Caki2 (cell line): ENCODE measurements at regions not wholly inside any gene's neighbourhood (a gene's known extent, or its start where the extent isn't known, plus 50 kb on each side); places are given as distances from the start of the nearest gene placed in this dataset.

Experiments
- DNase-seq: peaks from one replicate; pipeline ENCODE4 v3.0.0-alpha.2; 2015; ENCODE audit warnings: low read depth
- in situ Hi-C: cut with HindIII; loops from 2 replicates; pipeline ENCODE4 v1.10.0; 2016; ENCODE audit warnings: low sequenced_read_pairs, low pct_unique_long_range_greater_than_20kb, mixed read lengths

- DNase-seq, result no peak
- in situ Hi-C loops, result loop anchor here (25.0 kb wide), 1 partner anchor 320 kb away; the partner anchor contains the start of gene BANP
Measured at GRCh38 chr16:88282564-88283395, 100.0 kb upstream of the ZNF469 start.

GRCh38 chr16:88283596-88283995, 99.2 kb upstream of the ZNF469 start:
- in situ Hi-C loops, result loop anchor here (25.0 kb wide), 1 partner anchor 321 kb away; the partner anchor contains the start of gene BANP

GRCh38 chr16:88284101-88284500, 98.7 kb upstream of the ZNF469 start:
- in situ Hi-C loops, result loop anchor here (25.0 kb wide), 1 partner anchor 322 kb away; the partner anchor contains the start of gene BANP
- no peak for DNase-seq

More at GRCh38 chr16:88283596-88283995, 99.2 kb upstream of the ZNF469 start:
- DNase-seq, result no peak

- in situ Hi-C loops, result loop anchor here (25.0 kb wide), 1 partner anchor 323 kb away; the partner anchor contains the start of gene BANP
- no peak for DNase-seq
Measured at GRCh38 chr16:88284626-88285513, 97.9 kb upstream of the ZNF469 start.

- DNase-seq, result no peak
- in situ Hi-C loops, result loop anchor here (25.0 kb wide), 1 partner anchor 323 kb away; the partner anchor contains the start of gene BANP
Measured at GRCh38 chr16:88285514-88285822, 97.3 kb upstream of the ZNF469 start.

GRCh38 chr16:88286301-88286923, 96.3 kb upstream of the ZNF469 start:
- in situ Hi-C loops, result loop anchor here (25.0 kb wide), 1 partner anchor 324 kb away; the partner anchor contains the start of gene BANP
- DNase-seq, result no peak

- in situ Hi-C loops, result loop anchor here (25.0 kb wide), 1 partner anchor 325 kb away; the partner anchor contains the start of gene BANP
- DNase-seq, result peak; percentile 18
Measured at GRCh38 chr16:88287219-88287618, 95.5 kb upstream of the ZNF469 start.

- no peak for DNase-seq
- in situ Hi-C loops, result loop anchor here (25.0 kb wide), 1 partner anchor 326 kb away; the partner anchor contains the start of gene BANP
Measured at GRCh38 chr16:88288303-88288702, 94.5 kb upstream of the ZNF469 start.

DNA sequence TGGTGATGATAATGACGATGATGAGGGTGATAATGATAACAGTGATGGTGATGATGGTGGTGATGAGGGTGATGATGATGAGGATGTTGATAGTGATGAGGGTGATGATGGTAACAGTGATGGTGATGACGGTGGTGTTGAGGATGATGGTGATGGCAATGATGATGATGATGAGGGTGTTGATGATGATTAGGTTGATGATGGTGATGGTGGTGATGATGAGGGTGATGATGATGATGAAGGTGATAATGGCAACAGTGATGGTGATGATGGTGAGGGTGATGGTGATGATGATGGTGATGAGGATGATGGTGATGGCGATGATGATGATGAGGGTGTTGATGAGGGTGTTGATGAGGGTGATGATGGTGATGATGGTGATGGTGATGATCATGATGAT, 93.8 kb upstream of the ZNF469 start:
- in situ Hi-C loops, result loop anchor here (25.0 kb wide), 1 partner anchor 327 kb away; the partner anchor contains the start of gene BANP
- no peak for DNase-seq

- in situ Hi-C loops, result loop anchor here (25.0 kb wide), 1 partner anchor 327 kb away; the partner anchor contains the start of gene BANP
- DNase-seq, result no peak
Measured at GRCh38 chr16:88289561-88289960, 93.2 kb upstream of the ZNF469 start.

DNA sequence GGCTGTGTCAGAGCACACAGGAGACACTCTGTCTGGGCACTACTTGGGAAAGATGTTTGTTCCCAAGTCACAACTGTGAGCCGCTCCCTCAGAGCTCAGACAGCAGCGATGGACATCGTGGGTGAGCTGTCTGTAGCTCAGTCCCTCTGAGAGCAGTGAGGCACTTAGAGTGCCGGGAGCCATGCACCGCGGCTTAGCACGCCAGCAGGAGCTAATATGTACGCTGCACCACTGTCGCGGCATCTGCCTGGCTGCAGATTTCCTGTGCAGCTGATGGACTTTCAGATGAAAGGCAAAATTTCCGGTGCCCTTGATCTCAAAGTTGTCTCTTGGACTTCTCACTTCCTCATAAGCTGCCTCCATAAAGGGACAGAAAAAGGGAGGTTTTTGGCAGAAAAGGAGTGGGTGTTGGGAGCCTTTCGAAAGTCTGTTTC, 92.8 kb upstream of the ZNF469 start:
- DNase-seq, result no peak
- in situ Hi-C loops, result loop anchor here (25.0 kb wide), 1 partner anchor 328 kb away; the partner anchor contains the start of gene BANP

- no peak for DNase-seq
- in situ Hi-C loops, result loop anchor here (25.0 kb wide), 1 partner anchor 329 kb away; the partner anchor contains the start of gene BANP
Measured at GRCh38 chr16:88290850-88291830, 91.6 kb upstream of the ZNF469 start.

DNA sequence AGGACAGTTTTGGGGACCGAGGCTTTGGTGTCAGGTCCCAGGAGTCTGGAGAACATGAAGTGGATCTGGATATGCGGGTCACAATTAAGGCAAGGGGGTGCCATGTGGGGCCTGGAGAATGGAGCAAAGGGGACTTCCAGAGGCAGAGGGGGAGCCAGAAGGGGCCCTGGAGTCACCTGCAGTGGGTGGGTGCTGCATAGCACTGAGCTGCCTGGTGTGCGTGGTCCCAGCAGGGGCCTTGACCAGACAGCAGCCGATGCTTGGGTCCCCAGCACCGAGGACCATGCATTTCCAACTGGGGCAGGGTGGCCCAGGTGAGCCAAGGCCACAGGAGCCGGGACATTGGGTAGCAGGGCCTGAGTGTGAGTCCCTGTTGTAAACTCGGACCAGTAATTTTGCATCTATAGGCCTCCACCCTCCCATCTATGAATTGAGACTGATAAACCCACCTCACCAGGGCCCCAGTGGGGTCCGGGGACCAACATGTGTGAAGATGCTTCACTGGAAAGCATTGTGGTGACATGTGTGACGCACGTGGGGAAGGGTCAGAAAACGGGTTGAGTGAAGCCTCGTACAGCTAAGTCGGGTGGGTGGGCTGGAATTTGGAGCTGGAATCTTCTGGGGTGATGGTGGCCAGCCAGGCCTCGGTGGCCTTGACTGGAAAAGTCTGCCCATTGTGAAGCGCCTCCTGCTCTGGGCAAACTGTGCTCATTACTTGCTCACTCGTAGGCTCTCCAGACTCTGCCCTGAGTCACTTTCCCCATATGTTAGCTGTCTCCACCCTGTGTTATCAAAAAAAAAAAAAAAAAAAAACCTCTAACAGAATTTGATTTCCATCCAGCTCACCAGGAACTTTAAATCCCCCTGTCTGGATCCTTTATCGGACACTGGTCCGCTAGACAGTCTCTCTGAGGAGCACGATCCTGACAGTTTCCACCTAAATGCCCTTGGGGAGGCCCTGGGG, 90.5 kb upstream of the ZNF469 start:
- no peak for DNase-seq
- in situ Hi-C loops, result loop anchor here (25.0 kb wide), 1 partner anchor 330 kb away; the partner anchor contains the start of gene BANP

- no peak for DNase-seq
- in situ Hi-C loops, result loop anchor here (25.0 kb wide), 1 partner anchor 331 kb away; the partner anchor contains the start of gene BANP
Measured at GRCh38 chr16:88293097-88293496, 89.7 kb upstream of the ZNF469 start.

- DNase-seq, result no peak
- in situ Hi-C loops, result loop anchor here (25.0 kb wide), 1 partner anchor 334 kb away; the partner anchor contains the start of gene BANP
Measured at GRCh38 chr16:88295671-88296436, 86.9 kb upstream of the ZNF469 start.
